Prostate gland (tissue), 2 donors: ENCODE measurements at regions not wholly inside any gene's neighbourhood (a gene's known extent, or its start where the extent isn't known, plus 50 kb on each side); places are given as distances from the start of the nearest gene placed in this dataset.

Experiments used
- CTCF ChIP-seq, 4 experiments: fragments of 200-600 bp in 2 of 4; fragments of 450-650 bp in 2 of 4; sonication (generic) in 2 of 4; IDR thresholded peaks; 1 replicate in 3 of 4; 2 replicates in 1 of 4; pipeline ENCODE4 v1.5.1; 2016 to 2019; ENCODE audit warnings: antibody characterized with exemption in 4 of 4, mild to moderate bottlenecking in 2 of 4, moderate library complexity in 2 of 4
- POLR2A ChIP-seq: fragments of 450-650 bp; IDR thresholded peaks from one replicate; pipeline ENCODE4 v1.6.1; 2016; ENCODE audit warnings: antibody characterized with exemption, mild to moderate bottlenecking

GRCh38 chr2:67583185-67583584 is 186.1 kb downstream of the ETAA1 start:
- TF ChIP-seq CTCF (IDR thresholded peaks at IDR 0.05): no peak
- TF ChIP-seq POLR2A: no peak
